H9 (cell line): ENCODE measurements at regions not wholly inside any gene's neighbourhood (a gene's known extent, or its start where the extent isn't known, plus 50 kb on each side); places are given as distances from the start of the nearest gene placed in this dataset.

Experiments
- DNase-seq: peaks from one replicate; pipeline ENCODE4 v3.0.0-alpha.2; 2017
- H2AFZ ChIP-seq: one replicate; pipeline ENCODE4 v1.6.1; 2013; ENCODE audit warnings: mild to moderate bottlenecking, low read length, control low read depth, moderate library complexity
- H2AK5ac ChIP-seq: 2 replicates; pipeline ENCODE4 v1.6.1; 2013; ENCODE audit warnings: low read length, control low read depth, mixed read lengths; ENCODE audit not compliant: insufficient read length
- H2BK120ac ChIP-seq: one replicate; pipeline ENCODE4 v1.6.1; 2013; ENCODE audit warnings: low read depth, mild to moderate bottlenecking, low read length, control low read depth, inconsistent platforms; ENCODE audit not compliant: poor library complexity, severe bottlenecking
- H2BK12ac ChIP-seq: 2 replicates; pipeline ENCODE4 v1.6.1; 2013; ENCODE audit warnings: low read length, control low read depth, mixed read lengths, low read depth; ENCODE audit not compliant: insufficient read length
- H2BK15ac ChIP-seq: 2 replicates; pipeline ENCODE4 v1.6.1; 2013; ENCODE audit warnings: low read depth, low read length, control low read depth
- H2BK20ac ChIP-seq: one replicate; pipeline ENCODE4 v1.6.1; 2013; ENCODE audit warnings: low read depth, mild to moderate bottlenecking, low read length, control low read depth, inconsistent platforms; ENCODE audit not compliant: poor library complexity, severe bottlenecking
- H2BK5ac ChIP-seq: 2 replicates; pipeline ENCODE4 v1.6.1; 2013; ENCODE audit warnings: low read length, control low read depth, mixed read lengths; ENCODE audit not compliant: insufficient read length
- H3K14ac ChIP-seq: 2 replicates; pipeline ENCODE4 v1.6.1; 2013; ENCODE audit warnings: low read length, control low read depth; ENCODE audit not compliant: insufficient read depth
- H3K18ac ChIP-seq: 2 replicates; pipeline ENCODE4 v1.6.1; 2013; ENCODE audit warnings: low read depth, mild to moderate bottlenecking, mixed read lengths, low read length, control low read depth; ENCODE audit not compliant: insufficient read length
- H3K23ac ChIP-seq: 2 replicates; pipeline ENCODE4 v1.6.1; 2013; ENCODE audit warnings: low read length, control low read depth, mixed read lengths, low read depth; ENCODE audit not compliant: insufficient read length
- H3K23me2 ChIP-seq: 2 replicates; pipeline ENCODE4 v1.6.1; 2013; ENCODE audit warnings: low read depth, mild to moderate bottlenecking, mixed read lengths, low read length, control low read depth; ENCODE audit not compliant: insufficient read length, poor library complexity, severe bottlenecking
- H3K27ac ChIP-seq: 2 replicates; pipeline ENCODE4 v1.5.1; 2013; ENCODE audit warnings: low read length, control low read depth, mixed read lengths, low read depth; ENCODE audit not compliant: insufficient read length
- H3K27me3 ChIP-seq: 2 replicates; pipeline ENCODE4 v1.6.1; 2013; ENCODE audit warnings: low read length, control low read depth, inconsistent platforms; ENCODE audit not compliant: insufficient read depth
- H3K4ac ChIP-seq: 2 replicates; pipeline ENCODE4 v1.6.1; 2013; ENCODE audit warnings: low read depth, mild to moderate bottlenecking, control low read depth, inconsistent platforms, low read length, moderate library complexity
- H3K4me1 ChIP-seq: 2 replicates; pipeline ENCODE4 v1.6.1; 2013; ENCODE audit warnings: low read length, control low read depth, inconsistent platforms; ENCODE audit not compliant: insufficient read depth
- H3K4me2 ChIP-seq: 2 replicates; pipeline ENCODE4 v1.6.1; 2013; ENCODE audit warnings: low read length, control low read depth, mixed read lengths; ENCODE audit not compliant: insufficient read length, insufficient read depth
- H3K56ac ChIP-seq: 2 replicates; pipeline ENCODE4 v1.6.1; 2013; ENCODE audit warnings: low read depth, mild to moderate bottlenecking, mixed read lengths, low read length, control low read depth; ENCODE audit not compliant: insufficient read length
- H3K79me1 ChIP-seq: 2 replicates; pipeline ENCODE4 v1.6.1; 2013; ENCODE audit warnings: low read depth, mild to moderate bottlenecking, moderate library complexity, low read length, control low read depth, inconsistent platforms; ENCODE audit not compliant: insufficient read depth, poor library complexity, severe bottlenecking
- H3K79me2 ChIP-seq: 2 replicates; pipeline ENCODE4 v1.6.1; 2013; ENCODE audit warnings: low read length, control low read depth, inconsistent platforms; ENCODE audit not compliant: insufficient read depth
- H3K9ac ChIP-seq: 2 replicates; pipeline ENCODE4 v1.6.1; 2013; ENCODE audit warnings: low read length, control low read depth, mixed read lengths; ENCODE audit not compliant: insufficient read length; ENCODE audit errors: extremely low read depth
- H3K9me3 ChIP-seq: one replicate; pipeline ENCODE4 v1.6.1; 2013; ENCODE audit warnings: low read depth, low read length, inconsistent platforms; ENCODE audit not compliant: control insufficient read depth
- H3T11ph ChIP-seq: one replicate; pipeline ENCODE4 v1.6.1; 2013; ENCODE audit warnings: mild to moderate bottlenecking, low read length, control low read depth, inconsistent platforms
- H4K20me1 ChIP-seq: one replicate; pipeline ENCODE4 v1.6.1; 2013; ENCODE audit not compliant: control insufficient read depth, insufficient read length, insufficient read depth
- H4K5ac ChIP-seq: 2 replicates; pipeline ENCODE4 v1.6.1; 2013; ENCODE audit warnings: low read depth, mild to moderate bottlenecking, mixed read lengths, low read length, control low read depth; ENCODE audit not compliant: insufficient read length
- H4K8ac ChIP-seq: replicated peaks from 2 replicates; pipeline ENCODE4 v1.6.1; 2013; ENCODE audit warnings: low read length, control low read depth, mixed read lengths, low read depth; ENCODE audit not compliant: insufficient read length
- H4K91ac ChIP-seq: 2 replicates; pipeline ENCODE4 v1.6.1; 2013; ENCODE audit warnings: low read depth, mild to moderate bottlenecking, moderate library complexity, mixed read lengths, low read length, control low read depth; ENCODE audit not compliant: insufficient read length
- H3K27ac Mint-ChIP-seq, 3 experiments: 2 replicates in 2 of 3; 3 replicates in 1 of 3; pipeline ENCODE4 v1.8.0; 2020 to 2021; ENCODE audit warnings: mixed read lengths in 3 of 3, mild to moderate bottlenecking in 1 of 3, moderate library complexity in 1 of 3
- H3K27me3 Mint-ChIP-seq: 2 replicates; pipeline ENCODE4 v1.8.0; 2021; ENCODE audit warnings: low read depth, mild to moderate bottlenecking, moderate library complexity, mixed read lengths
- H3K36me3 Mint-ChIP-seq, 3 experiments: 2 replicates in 2 of 3; 3 replicates in 1 of 3; pipeline ENCODE4 v1.8.0; 2020 to 2021; ENCODE audit warnings: low read depth in 3 of 3, mixed read lengths in 3 of 3; ENCODE audit not compliant: insufficient read depth in 1 of 3
- H3K4me1 Mint-ChIP-seq, 2 experiments: 2 replicates each; pipeline ENCODE4 v1.8.0; 2020; ENCODE audit warnings: mixed read lengths in 2 of 2
- H3K4me3 Mint-ChIP-seq, 2 experiments: 2 replicates in 1 of 2; 3 replicates in 1 of 2; pipeline ENCODE4 v1.8.0; 2020 to 2021; ENCODE audit warnings: mild to moderate bottlenecking in 2 of 2, mixed read lengths in 2 of 2, moderate library complexity in 1 of 2
- H3K9me3 Mint-ChIP-seq, 2 experiments: 2 replicates in 1 of 2; 3 replicates in 1 of 2; pipeline ENCODE4 v1.8.0; 2020; ENCODE audit warnings: mild to moderate bottlenecking in 2 of 2, mixed read lengths in 2 of 2, moderate library complexity in 1 of 2
- CTCF ChIP-seq: fragments of 200-600 bp; sonication (generic); conservative IDR thresholded peaks from 3 replicates; pipeline ENCODE4 v1.8.0; 2021; ENCODE audit warnings: antibody characterized with exemption, mild to moderate bottlenecking
- WGBS: extraction: QIAGEN DNeasy Blood & Tissue Kit; methylation state at CpG from one replicate; pipeline ENCODE4 v1.1.7; 2013; ENCODE audit warnings: missing lambda C conversion rate, low lambda C conversion rate, mixed read lengths; ENCODE audit not compliant: insufficient read length; ENCODE audit errors: extremely low coverage; 5-methylcytosine and 5-hydroxymethylcytosine counted together

GRCh38 chr3:118540826-118541225, 493.8 kb downstream of the IGSF11 start:
- no peak overlapping the region for H2AFZ ChIP-seq
- no peak overlapping the region for H3K27ac ChIP-seq
- H3K23ac ChIP-seq: no peak overlapping the region
- no peaks in the 10 kb centered on the region for H3K23me2 ChIP-seq
- H3K27ac Mint-ChIP-seq: no peak overlapping the region
- no peaks in the 10 kb centered on the region for H3K27me3 Mint-ChIP-seq
- H3K79me2 ChIP-seq: no peaks in the 10 kb centered on the region
- H3K4me2 ChIP-seq: no peak overlapping the region
- H2BK5ac ChIP-seq: no peak overlapping the region
- H3K4me1 Mint-ChIP-seq: peaks cover 8 to 9% of the 10 kb centered on the region in 2 experiments
- no peaks in the 10 kb centered on the region for H3K9me3 Mint-ChIP-seq
- no peak overlapping the region for H2BK15ac ChIP-seq
- no peak for TF ChIP-seq CTCF
- DNase-seq: no peak
- H4K5ac ChIP-seq: no peak overlapping the region
- H3K14ac ChIP-seq: no peak overlapping the region
- no peak overlapping the region for H2AK5ac ChIP-seq
- no peak overlapping the region for H3K18ac ChIP-seq
- H3K36me3 Mint-ChIP-seq: no peaks in the 10 kb centered on the region; a peak in 1 of 7 replicates
- H4K20me1 ChIP-seq: no peaks in the 10 kb centered on the region
- no peak overlapping the region for H3K56ac ChIP-seq
- no peak overlapping the region for H3K9ac ChIP-seq
- H3K4me3 Mint-ChIP-seq: no peak overlapping the region
- peaks cover 3% of the 10 kb centered on the region; the same call in 1 of the 2 replicates for H3K4me1 ChIP-seq
- no peak overlapping the region for H4K91ac ChIP-seq
- H2BK20ac ChIP-seq: no peak overlapping the region
- H2BK120ac ChIP-seq: no peak overlapping the region
- WGBS: no CpG with 5 or more reads among the region's 1 CpG
- no peak overlapping the region for H2BK12ac ChIP-seq
- H3K27me3 ChIP-seq: no peaks in the 10 kb centered on the region
- H3K4ac ChIP-seq: no peak overlapping the region
- H3K9me3 ChIP-seq: no peaks in the 10 kb centered on the region
- no peak overlapping the region for H4K8ac ChIP-seq
- H3T11ph ChIP-seq: no peak overlapping the region
- no peaks in the 10 kb centered on the region for H3K79me1 ChIP-seq
